ENCODE measurements at regions not wholly inside any gene's neighbourhood (a gene's known extent, or its start where the extent isn't known, plus 50 kb on each side); places are given as distances from the start of the nearest gene placed in this dataset.

GRCh38 chr6:25218346-25218745 is 60.8 kb upstream of the CARMIL1 start:
- Histone ChIP-seq H2BK120ac (ENCODE audit: low read depth, low read length) (no peak overlapping the region), H3K4me3 (ENCODE audit: insufficient read depth, low read depth, low read length) (no peak overlapping the region), H4K91ac (ENCODE audit: insufficient read depth, low read depth, low read length) (no peak overlapping the region), H3K56ac (ENCODE audit: extremely low read depth, insufficient read depth, low read length) (no peak overlapping the region), H3K9ac (ENCODE audit: low read depth, low read length) (no peak overlapping the region), H3K9me1 (ENCODE audit: insufficient read depth, low read length) (no peaks in the 10 kb centered on the region), H3K23ac (ENCODE audit: low read depth, low read length) (no peak overlapping the region), H2AK9ac (replicated peaks; ENCODE audit: low read depth, low read length, poor library complexity) (no peak overlapping the region), H3K14ac (replicated peaks; ENCODE audit: low read depth, low read length) (no peak overlapping the region), H2BK15ac (ENCODE audit: low read depth, low read length) (no peak overlapping the region), H4K8ac (ENCODE audit: low read depth in 2 of 2, low read length in 2 of 2) (no peak overlapping the region), H2BK5ac (ENCODE audit: low read depth, low read length, poor library complexity, severe bottlenecking) (no peak overlapping the region), H3K79me1 (ENCODE audit: low read depth in 1 of 2, low read length in 2 of 2) (no peaks in the 10 kb centered on the region), H3K27ac (ENCODE audit: insufficient read depth, low read length) (no peak overlapping the region), H3K9me3 (ENCODE audit: control insufficient read depth, insufficient read depth, low read length) (no peaks in the 10 kb centered on the region), H2AK5ac (ENCODE audit: low read depth, low read length) (no peak overlapping the region), H3K18ac (ENCODE audit: low read depth, low read length) (no peak overlapping the region), H2AFZ (replicated peaks; ENCODE audit: low read length, poor library complexity) (no peak overlapping the region), H4K5ac (ENCODE audit: low read depth, low read length) (no peak overlapping the region), H3K36me3 (ENCODE audit: control insufficient read depth, insufficient read depth, low read length) (no peaks in the 10 kb centered on the region), H2BK20ac (ENCODE audit: low read depth, low read length) (no peak overlapping the region), H3K4ac (ENCODE audit: low read depth, low read length) (no peak overlapping the region), H3K4me1 (ENCODE audit: control insufficient read depth, insufficient read depth, low read length) (no peaks in the 10 kb centered on the region), H4K20me1 (ENCODE audit: insufficient read depth, low read length) (no peaks in the 10 kb centered on the region), H3K4me2 (ENCODE audit: low read depth, low read length) (no peak overlapping the region), H3K27me3 (ENCODE audit: control insufficient read depth, insufficient read depth, low read length) (no peaks in the 10 kb centered on the region)
- WGBS, 2 experiments (ENCODE audit: extremely low coverage in 2 of 2, insufficient read length in 1 of 2): 74% methylated on average over 11 of the region's 24 CpGs; no CpG with 5 or more reads in 1 of the 2 experiments
- ChIA-PET POLR2A (ENCODE audit: unreplicated experiment) (no interaction called here), CTCF (no interaction called here)
- no TSS peak for BruUV-seq (replicated peaks)
- TF ChIP-seq, protein P1, sequence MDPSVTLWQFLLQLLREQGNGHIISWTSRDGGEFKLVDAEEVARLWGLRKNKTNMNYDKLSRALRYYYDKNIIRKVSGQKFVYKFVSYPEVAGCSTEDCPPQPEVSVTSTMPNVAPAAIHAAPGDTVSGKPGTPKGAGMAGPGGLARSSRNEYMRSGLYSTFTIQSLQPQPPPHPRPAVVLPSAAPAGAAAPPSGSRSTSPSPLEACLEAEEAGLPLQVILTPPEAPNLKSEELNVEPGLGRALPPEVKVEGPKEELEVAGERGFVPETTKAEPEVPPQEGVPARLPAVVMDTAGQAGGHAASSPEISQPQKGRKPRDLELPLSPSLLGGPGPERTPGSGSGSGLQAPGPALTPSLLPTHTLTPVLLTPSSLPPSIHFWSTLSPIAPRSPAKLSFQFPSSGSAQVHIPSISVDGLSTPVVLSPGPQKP (IDR thresholded peaks at IDR 0.05; ENCODE audit: borderline replicate concordance, low read depth, low read length): no peak
- TF ChIP-seq, protein P2, sequence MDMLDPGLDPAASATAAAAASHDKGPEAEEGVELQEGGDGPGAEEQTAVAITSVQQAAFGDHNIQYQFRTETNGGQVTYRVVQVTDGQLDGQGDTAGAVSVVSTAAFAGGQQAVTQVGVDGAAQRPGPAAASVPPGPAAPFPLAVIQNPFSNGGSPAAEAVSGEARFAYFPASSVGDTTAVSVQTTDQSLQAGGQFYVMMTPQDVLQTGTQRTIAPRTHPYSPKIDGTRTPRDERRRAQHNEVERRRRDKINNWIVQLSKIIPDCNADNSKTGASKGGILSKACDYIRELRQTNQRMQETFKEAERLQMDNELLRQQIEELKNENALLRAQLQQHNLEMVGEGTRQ (IDR thresholded peaks at IDR 0.05; ENCODE audit: low read depth, low read length): no peak
- TF ChIP-seq RCOR1 (IDR thresholded peaks at IDR 0.05; ENCODE audit: insufficient replicate concordance, low read length) (no peak), MAZ (IDR thresholded peaks at IDR 0.05; ENCODE audit: borderline replicate concordance, low read depth, low read length) (no peak), RFX5 (IDR thresholded peaks at IDR 0.05; ENCODE audit: low read depth, low read length) (no peak), RAD21 (IDR thresholded peaks at IDR 0.05; ENCODE audit: low read length) (no peak), SMC3 (IDR thresholded peaks at IDR 0.05; ENCODE audit: low read depth, low read length) (no peak), FOS (IDR thresholded peaks at IDR 0.05; ENCODE audit: low read depth, low read length) (no peak), NFE2L2 (IDR thresholded peaks at IDR 0.05; ENCODE audit: low read depth, low read length) (no peak), CHD1 (IDR thresholded peaks at IDR 0.05; ENCODE audit: low read depth, low read length) (no peak), POLR2A (IDR thresholded peaks at IDR 0.05; ENCODE audit: low read depth, low read length) (no peak), MAFK (IDR thresholded peaks at IDR 0.05; ENCODE audit: low read depth, low read length) (no peak), CEBPB (IDR thresholded peaks at IDR 0.05; ENCODE audit: low read depth, low read length) (no peak)
- TF ChIP-seq, protein P3, sequence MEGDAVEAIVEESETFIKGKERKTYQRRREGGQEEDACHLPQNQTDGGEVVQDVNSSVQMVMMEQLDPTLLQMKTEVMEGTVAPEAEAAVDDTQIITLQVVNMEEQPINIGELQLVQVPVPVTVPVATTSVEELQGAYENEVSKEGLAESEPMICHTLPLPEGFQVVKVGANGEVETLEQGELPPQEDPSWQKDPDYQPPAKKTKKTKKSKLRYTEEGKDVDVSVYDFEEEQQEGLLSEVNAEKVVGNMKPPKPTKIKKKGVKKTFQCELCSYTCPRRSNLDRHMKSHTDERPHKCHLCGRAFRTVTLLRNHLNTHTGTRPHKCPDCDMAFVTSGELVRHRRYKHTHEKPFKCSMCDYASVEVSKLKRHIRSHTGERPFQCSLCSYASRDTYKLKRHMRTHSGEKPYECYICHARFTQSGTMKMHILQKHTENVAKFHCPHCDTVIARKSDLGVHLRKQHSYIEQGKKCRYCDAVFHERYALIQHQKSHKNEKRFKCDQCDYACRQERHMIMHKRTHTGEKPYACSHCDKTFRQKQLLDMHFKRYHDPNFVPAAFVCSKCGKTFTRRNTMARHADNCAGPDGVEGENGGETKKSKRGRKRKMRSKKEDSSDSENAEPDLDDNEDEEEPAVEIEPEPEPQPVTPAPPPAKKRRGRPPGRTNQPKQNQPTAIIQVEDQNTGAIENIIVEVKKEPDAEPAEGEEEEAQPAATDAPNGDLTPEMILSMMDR (conservative IDR thresholded peaks at IDR 0.05; ENCODE audit: low read depth, low read length): no peak
- in situ Hi-C loops (cut with MboI; ENCODE audit: low sequenced_read_pairs): no loop called here
- intact Hi-C loops (cut with micrococcal nuclease): no loop called here
- no peak for DNase-seq
- no peak for ATAC-seq (ENCODE audit: low read depth)
- dilution Hi-C loops (cut with HindIII; ENCODE audit: low sequenced_read_pairs, unreplicated experiment): no loop called here

Data from IMR-90 (cell line).